COLO668 (cell line): ENCODE measurements at regions not wholly inside any gene's neighbourhood (a gene's known extent, or its start where the extent isn't known, plus 50 kb on each side); places are given as distances from the start of the nearest gene placed in this dataset.

Experiments
- DNase-seq: peaks from one replicate; lab custom pipeline; 2025; ENCODE audit not compliant: unreplicated experiment; lab: John Stamatoyannopoulos, UW

DNA sequence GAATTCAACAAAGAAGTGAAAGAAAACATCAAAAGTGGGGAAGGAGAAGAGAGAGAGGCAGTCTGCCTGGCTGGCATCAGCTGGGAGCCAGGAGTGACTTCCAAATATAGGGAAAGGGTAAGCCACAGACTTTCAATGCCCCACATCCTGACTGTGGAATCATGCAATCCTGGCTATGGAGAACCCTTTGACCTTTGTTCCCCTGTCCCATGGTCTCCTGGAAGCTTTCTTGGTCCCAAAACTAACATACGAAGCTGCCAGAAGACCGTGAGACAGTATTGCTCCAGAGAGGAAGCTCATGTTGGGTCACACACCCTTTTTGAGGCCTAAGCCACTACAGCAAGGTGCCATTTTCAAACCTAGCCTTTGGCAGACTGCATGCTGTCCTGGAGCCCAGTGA lies 665.5 kb downstream of the ELAVL2 start:
- no peak for DNase-seq

DNA sequence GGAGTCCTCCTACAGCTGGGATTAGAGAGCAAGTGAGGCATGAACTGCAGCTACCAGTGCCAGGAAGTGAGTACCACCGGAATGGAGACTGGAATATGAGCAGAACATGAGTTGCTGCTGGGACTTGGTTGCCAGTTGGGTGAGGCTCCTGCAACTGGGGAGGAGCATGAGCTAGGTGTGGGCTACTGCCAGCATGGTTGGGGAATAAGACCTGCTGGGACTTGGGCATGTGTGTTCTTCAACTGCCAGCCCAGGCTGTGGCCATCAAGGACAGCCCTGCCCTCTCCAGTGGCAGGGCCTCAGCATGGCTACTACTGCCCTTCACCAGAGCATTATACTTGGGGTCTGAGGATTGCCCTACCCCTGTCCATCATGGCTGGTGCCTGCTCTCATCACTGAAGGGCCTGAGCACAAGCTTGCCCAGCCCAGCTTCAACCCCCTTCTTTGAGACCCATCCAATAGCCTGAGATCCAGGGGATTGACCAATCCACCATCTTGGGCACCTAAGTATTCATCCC lies 665.0 kb downstream of the ELAVL2 start:
- no peak for DNase-seq

DNA sequence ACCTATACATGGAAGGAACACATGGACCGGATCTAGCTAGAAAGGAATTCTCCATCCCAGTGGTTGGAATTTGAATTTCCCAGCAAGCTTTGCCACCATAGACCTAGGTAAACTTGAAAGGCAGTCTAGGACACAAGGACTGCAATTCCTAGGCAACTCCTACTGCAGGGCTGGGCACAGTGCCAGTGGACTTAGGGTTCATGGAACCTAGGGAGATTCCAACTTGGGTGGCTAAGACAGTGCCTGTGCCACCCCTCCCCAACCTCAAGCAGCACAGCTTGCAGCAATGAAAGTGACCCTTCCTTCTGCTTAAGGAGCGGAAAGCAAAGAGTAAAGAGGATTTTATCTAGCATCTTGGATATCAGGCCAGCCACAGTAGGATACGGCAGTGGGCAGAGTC lies 663.3 kb downstream of the ELAVL2 start:
- no peak for DNase-seq

DNA sequence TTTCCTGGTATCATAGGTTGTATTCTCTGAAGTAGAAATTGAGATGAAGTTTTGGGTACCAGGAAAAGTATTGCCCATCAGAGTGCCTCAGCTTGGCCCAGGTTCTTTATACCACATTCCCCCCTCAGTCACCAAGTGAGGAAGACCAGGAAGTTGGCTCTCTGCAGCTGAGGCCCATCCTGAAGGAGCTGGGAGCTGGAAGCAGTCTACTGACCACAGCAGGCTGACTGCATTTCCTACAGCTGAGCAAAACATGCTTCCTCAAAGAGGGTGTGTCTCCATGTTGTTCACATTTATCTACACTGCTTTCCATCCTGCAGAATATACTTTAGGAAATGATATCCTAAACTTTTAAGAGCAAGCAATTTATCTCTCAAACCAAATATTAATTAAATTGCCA lies 654.6 kb downstream of the ELAVL2 start:
- DNase-seq, result no peak

DNA sequence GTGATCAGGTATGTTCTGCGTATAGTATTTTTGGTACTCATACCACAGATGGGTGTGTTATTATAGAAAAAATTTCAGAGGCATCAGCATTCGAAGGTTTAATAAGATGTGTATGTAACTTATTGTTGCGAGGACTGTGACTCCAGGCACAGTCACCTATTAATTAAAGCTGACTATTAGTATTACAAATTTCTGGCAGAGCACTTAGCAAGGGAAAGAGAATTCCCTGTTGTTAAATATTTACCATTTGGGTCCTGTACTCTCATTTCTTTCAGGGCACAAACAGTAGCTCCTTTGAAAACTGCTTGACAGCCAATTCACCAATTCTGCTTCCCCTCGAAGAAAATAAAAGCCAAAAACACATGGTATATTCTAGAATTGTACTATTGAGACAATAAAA lies 653.8 kb downstream of the ELAVL2 start:
- DNase-seq, result no peak

DNA sequence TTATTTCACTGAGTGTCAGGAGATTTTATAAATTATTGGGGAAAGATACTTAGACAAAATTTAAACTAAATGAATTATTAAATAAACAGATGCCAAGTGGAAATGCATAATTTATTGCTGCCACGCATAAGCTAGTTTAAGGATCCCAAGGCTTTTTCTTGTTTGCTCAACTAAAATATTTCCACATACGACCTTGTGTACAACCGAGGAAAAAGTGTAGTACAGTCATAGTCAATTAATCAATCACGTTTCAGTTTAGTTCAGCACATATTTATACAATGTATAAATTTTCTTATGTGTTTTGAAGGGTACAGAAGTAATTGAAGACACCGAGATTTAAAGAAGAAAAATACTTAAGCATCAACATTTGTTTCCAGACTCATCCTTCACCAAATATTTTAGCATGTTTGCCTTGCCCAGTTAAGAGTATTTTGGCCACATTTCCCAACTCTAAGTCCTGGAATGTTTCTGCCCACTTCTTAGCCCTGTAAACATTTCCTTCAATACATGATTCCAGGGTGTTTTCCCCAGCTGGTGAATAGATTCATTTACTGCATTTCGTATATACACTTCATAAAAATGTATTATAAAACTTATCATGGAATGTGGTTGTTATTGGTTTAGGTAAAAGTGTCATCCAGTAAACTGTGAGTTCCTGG lies 652.9 kb downstream of the ELAVL2 start:
- DNase-seq, result no peak

DNA sequence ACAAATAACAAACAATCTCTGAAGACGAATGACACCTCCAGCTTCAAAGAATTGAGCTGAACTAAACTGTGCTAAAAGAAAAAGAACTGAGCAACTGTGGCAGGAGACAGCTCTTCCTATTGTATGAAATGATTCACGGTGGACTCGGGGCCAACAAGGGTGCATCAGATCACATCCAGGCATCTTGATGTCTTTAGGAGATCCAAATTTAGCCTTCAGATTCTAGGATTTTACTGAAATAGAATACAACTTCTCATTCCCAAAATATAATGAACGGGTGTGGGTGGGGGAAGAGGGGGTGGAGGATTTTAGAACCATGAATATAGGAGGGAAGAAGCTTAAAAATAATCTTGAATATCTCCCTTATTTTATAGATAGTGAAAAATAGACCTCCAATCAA lies 631.8 kb downstream of the ELAVL2 start:
- no peak for DNase-seq

DNA sequence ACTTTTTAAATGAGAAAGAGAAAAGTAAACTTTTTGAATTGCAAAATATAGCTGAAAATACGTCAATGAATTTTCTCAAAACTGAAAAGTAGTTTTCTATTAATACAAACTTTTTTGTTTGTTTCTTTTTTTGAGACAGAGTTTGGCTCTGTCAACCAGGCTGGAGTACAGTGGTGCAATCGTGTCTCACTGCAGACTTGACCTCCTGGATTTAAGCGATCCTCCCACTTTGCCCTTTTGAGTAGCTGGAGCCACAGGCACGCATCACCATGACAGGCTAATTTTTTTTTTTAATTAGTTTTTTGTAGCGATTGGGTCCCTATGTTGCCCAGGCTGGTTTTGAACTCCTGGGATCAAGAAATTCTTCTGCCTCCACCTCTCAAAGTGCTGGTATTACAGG lies 610.4 kb downstream of the ELAVL2 start:
- DNase-seq, result no peak

DNA sequence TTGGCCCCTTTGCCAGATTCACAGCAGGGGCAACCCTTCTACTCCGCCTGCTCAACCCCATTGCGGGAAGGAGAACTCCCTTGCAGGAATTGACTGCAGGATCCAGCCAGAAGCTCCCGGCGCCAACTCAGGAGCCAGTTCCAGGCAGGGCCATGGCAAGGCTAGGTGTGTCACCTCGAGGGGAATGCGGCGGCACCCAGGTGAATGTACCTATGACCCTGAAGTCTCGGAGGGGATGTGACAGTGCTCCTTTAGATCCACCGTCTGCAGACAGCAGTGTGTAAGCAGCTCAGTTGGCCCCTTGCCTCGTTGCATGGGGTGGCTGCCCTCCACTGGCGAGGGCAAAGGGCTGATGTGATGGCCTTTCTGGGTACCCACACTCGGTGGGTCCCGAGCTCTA lies 606.6 kb downstream of the ELAVL2 start:
- DNase-seq, result no peak

DNA sequence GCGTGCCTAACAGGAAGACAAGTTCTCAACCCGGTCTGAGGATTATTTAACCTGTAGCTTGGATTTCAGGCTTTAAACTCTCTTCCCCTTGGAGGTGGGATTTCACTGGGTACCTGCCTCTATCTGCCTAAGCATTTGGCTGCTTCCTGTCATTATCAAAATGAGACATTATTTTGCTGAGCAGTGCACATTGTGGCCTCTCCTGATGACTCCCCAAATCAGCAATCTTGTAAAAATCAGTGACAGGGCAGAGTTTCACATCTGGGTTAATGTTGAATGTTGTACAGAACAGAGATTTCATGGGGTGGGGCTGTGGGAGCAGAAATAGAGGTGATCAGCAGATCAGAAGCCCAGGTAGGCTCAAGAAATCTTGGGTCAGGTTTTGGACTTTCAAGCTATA lies 605.9 kb downstream of the ELAVL2 start:
- DNase-seq, result no peak

DNA sequence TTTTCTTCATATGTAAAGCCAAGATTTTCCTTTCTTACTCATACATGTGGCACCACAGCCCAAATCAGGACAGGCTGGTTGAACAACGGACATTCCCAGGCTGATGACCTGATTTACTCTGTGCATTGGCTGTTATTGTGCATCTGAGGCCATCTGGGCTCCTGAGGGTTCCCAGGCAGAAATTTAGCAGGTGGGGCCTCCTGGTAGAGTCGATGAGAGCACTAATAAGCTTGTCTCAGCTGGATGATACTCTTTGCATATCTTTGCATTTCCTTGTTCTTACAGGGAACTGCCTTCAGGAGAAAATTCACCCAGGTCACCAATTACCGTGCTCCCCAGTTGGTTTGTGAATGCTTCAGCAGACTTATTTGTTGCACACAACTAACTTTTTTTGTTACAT lies 605.1 kb downstream of the ELAVL2 start:
- no peak for DNase-seq

DNA sequence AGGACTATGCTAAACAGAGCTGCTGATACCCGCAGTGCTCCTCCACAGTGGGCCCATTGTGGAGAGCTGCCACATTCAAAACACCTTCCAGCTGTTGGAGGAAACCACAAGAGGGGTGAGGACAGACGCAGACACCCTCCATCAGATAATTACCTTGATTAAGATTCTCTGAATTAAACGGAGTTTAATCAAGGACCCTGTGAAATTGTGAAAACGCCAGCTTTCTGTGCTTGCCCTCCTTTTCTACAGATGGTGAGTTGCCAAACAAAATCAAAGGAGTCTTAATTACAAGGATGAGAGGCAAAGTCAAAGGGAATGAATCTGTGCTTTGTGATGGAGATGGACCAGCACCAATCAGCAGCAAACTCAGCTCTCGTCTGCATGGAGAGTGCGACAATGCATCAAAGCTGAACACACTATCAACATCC lies 596.1 kb downstream of the ELAVL2 start:
- DNase-seq, result no peak

DNA sequence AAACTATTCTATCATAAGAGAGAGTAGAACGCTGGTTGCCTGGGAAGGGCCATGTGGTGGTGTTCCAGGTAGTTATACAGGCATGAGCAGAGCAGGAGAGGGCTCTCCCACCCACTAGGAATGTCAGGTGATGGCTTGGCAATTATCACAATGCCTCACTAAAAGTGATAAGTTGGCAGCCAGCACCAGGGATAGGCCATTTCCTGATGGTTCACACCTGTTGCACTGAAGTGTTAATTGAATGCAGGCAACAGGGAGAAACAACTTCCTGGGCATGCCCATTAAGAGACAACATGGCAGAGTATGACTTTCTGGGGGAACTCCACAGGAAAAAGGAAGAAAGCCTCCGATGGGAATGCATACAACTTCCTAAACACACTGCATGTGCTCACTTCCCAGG lies 593.2 kb downstream of the ELAVL2 start:
- no peak for DNase-seq

DNA sequence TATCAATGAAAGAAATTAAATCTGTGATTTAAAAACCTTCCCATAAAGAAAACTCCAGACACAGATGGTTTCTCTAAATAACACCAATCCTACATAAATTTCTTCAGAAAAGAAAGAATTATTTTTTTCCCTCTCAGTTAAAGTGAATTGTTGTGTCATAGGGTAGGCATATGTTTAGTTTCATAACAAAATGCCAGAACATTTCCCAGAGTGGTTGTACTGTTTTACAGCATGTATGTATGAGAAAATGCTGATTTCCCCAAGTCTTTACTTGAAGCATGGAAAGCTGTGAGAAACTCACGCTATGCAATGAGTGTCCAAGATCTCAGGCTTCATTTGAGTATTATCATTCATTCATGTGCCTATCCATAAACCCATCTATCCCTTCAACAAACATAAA lies 582.5 kb downstream of the ELAVL2 start:
- no peak for DNase-seq

DNA sequence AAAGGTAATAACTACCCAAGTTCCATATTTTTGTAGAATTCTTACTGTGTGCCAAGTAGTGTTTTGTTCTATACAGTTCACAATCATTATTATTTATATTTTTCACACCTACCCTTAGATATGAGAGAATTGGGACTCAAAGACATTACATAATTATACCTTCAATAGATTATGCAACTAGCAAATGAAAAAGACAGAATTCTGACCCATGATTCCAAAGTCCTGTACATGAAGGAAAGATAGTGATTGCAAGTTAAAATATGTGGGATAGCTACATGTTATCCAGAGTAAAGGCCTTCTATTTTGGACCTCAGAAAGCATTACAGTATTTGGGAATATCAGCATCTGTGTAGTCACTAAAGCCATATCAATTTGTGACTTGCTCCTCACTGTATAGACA lies 581.0 kb downstream of the ELAVL2 start:
- no peak for DNase-seq

DNA sequence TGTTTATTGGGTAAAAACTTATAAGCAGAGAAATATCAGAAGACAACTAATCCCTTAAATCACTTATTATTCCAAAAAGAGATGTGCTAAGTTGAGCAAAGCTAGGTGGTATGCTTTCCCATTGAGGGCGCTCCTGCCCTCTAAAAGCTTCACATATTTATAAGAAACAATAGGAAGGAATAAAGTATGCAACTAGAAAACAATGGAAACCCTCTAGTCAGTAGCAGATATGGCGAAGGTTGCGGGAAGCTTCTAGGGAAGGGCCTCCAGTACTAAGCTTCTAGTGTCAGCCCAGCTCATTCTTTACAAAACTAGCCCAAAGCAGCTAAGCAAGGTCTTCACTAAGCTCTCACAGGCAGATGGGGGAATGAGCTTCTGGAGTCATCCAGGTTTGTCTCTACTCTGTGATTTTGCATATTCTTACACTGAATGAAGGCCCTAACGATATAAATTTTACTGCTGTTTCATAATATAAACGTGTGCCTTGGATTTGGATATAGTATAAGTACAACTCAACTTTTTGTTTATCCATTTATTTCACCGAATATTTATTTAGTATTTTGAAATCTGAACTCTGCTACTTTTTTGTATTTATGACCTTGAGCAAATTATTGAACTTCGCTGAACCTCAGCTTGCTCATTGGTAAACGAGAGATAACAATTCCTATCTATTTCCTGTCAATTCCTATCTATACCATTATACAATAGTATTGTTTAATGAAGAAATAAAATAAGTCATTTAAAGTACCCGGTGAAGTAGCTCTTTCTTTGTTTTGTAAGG lies 571.4 kb downstream of the ELAVL2 start:
- no peak for DNase-seq

DNA sequence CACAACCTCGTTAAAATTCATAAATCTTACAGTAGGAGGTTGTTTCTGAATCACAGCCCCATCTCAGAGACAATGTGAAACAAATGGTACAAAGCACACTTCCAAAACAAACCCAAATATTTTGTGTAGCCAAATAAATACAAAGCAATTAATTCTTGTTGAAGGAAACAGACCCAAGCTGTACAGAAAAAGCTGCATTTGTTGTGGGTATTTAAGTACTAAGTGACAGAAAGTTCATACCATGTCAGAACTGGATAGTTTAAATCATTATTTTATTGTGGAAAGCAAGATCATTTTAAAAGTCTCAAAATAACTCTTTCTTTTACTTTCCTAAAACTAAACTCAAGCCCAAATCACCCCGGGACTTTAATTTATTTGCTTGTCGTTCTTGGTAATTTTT lies 570.7 kb downstream of the ELAVL2 start:
- no peak for DNase-seq

DNA sequence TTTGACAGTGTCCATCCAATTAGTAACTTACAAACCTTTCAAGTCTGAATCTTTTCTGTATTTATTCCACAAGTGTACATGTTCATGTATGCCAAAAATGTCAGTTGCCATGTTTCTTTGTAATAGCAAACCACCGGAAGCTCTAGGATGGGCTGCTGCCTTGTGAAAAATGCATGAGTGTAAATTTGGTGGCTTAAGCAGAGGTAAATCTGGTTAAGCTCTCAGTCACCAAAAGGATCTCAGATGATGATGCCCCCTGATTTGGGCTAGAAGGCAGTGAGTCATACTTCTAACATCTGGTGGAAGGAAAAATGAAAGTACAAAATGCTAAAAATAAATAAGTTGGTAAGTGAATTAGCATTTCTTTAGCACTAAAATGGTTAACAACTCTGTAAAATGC lies 567.5 kb downstream of the ELAVL2 start:
- no peak for DNase-seq

DNA sequence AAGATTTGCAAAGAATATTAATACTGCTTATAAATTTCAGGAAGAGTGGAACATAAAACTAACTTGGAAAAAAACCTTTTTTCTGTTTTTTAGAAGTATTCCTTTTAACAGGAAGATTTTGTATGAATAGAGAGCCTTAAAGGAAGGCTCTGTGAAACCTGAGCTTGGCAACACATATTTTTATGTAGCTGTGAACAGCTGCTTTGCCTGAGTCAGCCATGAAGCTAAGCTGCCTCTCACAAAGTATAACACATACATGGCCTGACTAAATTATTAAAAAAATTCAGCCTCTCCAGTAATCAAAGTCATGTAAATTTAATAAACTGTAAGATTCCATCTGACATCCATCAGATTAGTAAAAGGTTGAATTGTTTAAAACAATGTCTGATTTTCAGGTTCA lies 547.5 kb downstream of the ELAVL2 start:
- no peak for DNase-seq

DNA sequence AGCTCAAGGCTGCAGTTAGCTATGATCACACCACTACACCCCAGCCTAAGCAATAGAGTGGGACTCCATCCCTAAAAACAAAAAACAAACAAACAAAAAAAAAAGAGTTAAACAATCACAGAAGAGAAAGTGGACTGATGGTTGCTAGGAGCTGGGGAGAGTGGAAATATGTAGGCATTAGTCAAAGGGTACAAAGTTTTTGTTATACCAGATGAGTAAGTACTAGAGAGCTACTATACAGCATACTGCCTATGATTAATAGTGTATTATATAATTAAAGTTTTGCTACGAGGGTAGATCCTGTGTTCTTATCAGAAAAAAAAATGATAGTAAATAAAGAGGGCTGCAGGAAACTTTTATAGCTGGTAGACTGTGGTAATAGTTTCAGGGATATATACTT lies 538.6 kb downstream of the ELAVL2 start:
- DNase-seq, result no peak

DNA sequence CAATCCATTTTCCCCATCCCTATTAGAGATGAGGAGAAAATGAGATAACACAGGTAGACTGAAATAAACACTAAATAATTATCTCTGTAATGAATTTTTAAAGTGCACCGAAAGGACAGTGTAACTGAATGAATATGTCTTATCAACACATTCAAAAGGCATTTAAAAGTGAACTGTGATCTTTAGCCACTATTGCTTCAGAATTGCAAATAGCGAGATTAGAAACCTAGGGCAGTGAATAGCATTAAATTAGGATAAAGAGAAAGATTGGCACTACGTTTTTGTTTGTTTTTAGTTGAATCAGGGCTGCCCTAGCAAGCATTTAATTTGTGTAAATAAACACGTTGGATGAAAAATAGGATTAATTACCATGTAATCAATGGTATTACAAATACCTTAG lies 537.5 kb downstream of the ELAVL2 start:
- no peak for DNase-seq

DNA sequence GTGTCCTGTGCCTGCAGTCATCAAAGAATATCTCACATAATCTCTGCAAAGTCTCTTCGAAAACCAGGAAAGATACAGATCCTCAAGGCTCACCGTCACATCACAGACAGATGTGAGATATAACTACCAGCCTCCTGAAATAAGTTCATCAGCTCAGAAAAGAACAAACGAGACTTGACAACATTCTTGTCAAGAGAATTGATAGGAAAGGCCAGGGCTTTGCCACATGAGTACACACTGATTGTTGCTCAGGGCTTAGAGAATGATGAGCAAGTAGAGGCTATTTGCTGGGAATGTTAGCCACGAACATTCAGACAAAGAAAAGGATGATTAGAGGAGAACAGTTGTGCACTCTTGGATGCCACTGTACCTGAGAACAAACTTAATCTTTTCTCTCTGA lies 535.1 kb downstream of the ELAVL2 start:
- DNase-seq, result no peak

DNA sequence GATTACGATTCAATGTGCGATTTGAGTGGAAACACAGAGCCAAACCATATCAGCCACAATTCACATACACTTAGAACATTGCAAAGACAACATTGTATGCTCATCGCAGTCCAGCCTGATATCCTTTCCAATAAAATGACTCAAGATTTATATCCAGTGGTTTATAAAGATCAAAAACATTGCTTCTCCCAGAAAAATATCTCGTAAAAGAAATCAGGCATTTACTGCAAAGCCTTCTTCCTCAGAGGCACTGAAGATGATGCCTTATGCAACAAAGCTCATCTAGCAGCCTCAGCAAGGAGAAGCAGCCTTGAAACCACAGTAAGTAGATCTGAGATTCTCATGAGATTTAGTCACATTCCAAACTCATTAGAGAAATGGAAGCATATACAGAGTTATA lies 523.8 kb downstream of the ELAVL2 start:
- DNase-seq, result no peak
